ENCODE measurements at regions not wholly inside any gene's neighbourhood (a gene's known extent, or its start where the extent isn't known, plus 50 kb on each side); places are given as distances from the start of the nearest gene placed in this dataset.

DNA sequence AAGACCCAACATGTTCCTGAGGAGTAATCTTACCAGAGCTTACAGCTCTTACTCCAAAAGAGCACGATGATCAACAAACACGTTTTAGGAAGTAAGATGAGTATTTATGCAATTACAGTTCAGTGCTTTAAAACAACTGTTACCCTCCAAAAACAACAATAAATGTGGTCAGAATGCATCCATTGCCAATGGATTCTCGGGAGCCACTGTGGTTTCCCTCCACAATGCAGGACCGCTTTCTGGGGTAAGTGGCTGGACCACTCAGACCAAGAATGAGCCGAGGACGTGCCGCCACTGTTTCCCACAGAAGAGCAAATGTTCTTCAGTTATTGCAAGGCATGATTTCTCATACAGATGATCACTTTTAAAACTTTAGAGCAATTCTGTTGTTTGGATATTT, 232.3 kb upstream of the MKLN1 start:
- no peak for FAIRE-seq
- H3K4me2 ChIP-seq (ENCODE audit: insufficient read depth, low read length) = no peak overlapping the region

GRCh38 chr7:131096267-131096927, 231.3 kb upstream of the MKLN1 start:
- intact Hi-C loops (cut with micrococcal nuclease) = no loop called here
- no peak for DNase-seq (ENCODE audit: low read depth, low spot score)
- POLR2A ChIA-PET = no interaction called here
- Histone ChIP-seq H3K27me3 (ENCODE audit: control insufficient read depth in 2 of 2, insufficient read depth in 2 of 2, low read length in 2 of 2) (no peaks in the 10 kb centered on the region), H3K9me1 (replicated peaks; ENCODE audit: control insufficient read depth, extremely low read depth, insufficient read depth, low read length) (no peaks in the 10 kb centered on the region), H2AFZ (ENCODE audit: low read depth, low read length) (no peak overlapping the region), H3K4me1 (ENCODE audit: control insufficient read depth, extremely low read depth, insufficient read depth, low read length) (no peaks in the 10 kb centered on the region), H3K9me3 (replicated peaks; ENCODE audit: control insufficient read depth, insufficient read depth, low read length) (no peaks in the 10 kb centered on the region), H3K79me2 (ENCODE audit: control insufficient read depth, insufficient read depth, low read length) (peaks cover 6% of the 10 kb centered on the region), H3K4me3 (replicated peaks in 1 of 3; ENCODE audit: insufficient read depth in 1 of 3, low read depth in 1 of 3, low read length in 3 of 3) (no peak overlapping the region), H3K4me2 (ENCODE audit: insufficient read depth, low read length) (no peak overlapping the region), H3K9ac (replicated peaks; ENCODE audit: extremely low read depth, insufficient read depth, low read length) (no peak overlapping the region), H4K20me1 (replicated peaks; ENCODE audit: control insufficient read depth, extremely low read depth, insufficient read depth, low read length) (no peaks in the 10 kb centered on the region), H3K27ac (ENCODE audit: insufficient read depth, low read depth, low read length) (no peak overlapping the region), H3K36me3 (ENCODE audit: control insufficient read depth in 2 of 2, extremely low read depth in 1 of 2, insufficient read depth in 2 of 2, low read length in 2 of 2) (peaks cover 0 to 2% of the 10 kb centered on the region in 2 experiments)
- dilution Hi-C loops (cut with MboI; ENCODE audit: extremely low pct_ligation_motif_present, low sequenced_read_pairs) = no loop called here
- no peak for FAIRE-seq
- no peak for TF ChIP-seq EZH2 (IDR thresholded peaks at IDR 0.05; ENCODE audit: borderline replicate concordance, low read depth, low read length, severe bottlenecking)
- no peak for TF ChIP-seq MYC (IDR thresholded peaks at IDR 0.05; ENCODE audit: low read depth, low read length)
- no peak for TF ChIP-seq FOS (IDR thresholded peaks at IDR 0.05; ENCODE audit: borderline replicate concordance, insufficient read depth, low read length)
- no peak for TF ChIP-seq POLR2A (IDR thresholded peaks at IDR 0.05; ENCODE audit: low read depth, low read length)
- TF ChIP-seq, protein P1, sequence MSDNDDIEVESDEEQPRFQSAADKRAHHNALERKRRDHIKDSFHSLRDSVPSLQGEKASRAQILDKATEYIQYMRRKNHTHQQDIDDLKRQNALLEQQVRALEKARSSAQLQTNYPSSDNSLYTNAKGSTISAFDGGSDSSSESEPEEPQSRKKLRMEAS (IDR thresholded peaks at IDR 0.05; ENCODE audit: insufficient read depth, insufficient read length) = no peak
- no peak for TF ChIP-seq JUN (IDR thresholded peaks at IDR 0.05; ENCODE audit: borderline replicate concordance, insufficient read depth, insufficient read length, low read depth)
- no peak for TF ChIP-seq GATA2 (IDR thresholded peaks at IDR 0.05; ENCODE audit: insufficient read depth, insufficient read length, low read depth, low read length)
- TF ChIP-seq POLR2AphosphoS5 (IDR thresholded peaks at IDR 0.05; ENCODE audit: insufficient read depth, low read depth, low read length) = no peak
- TF ChIP-seq CTCF (IDR thresholded peaks at IDR 0.05; ENCODE audit: extremely low read depth in 1 of 2, insufficient read depth in 1 of 2, low read depth in 1 of 2, low read length in 2 of 2) = no peak
- BruUV-seq (replicated peaks) = no TSS peak
- CTCF ChIA-PET = interaction anchor here (0.9 to 2.1 kb wide), 3 partner anchors 10 to 320 kb away, joined by 4 to 5 read pairs (median 5); no protein-coding TSS in a partner anchor

More for the DNA sequence above, 232.3 kb upstream of the MKLN1 start:
- Histone ChIP-seq H3K9ac (replicated peaks; ENCODE audit: extremely low read depth, insufficient read depth, low read length) (no peak overlapping the region), H4K20me1 (replicated peaks; ENCODE audit: control insufficient read depth, extremely low read depth, insufficient read depth, low read length) (no peaks in the 10 kb centered on the region), H3K27me3 (ENCODE audit: control insufficient read depth in 2 of 2, insufficient read depth in 2 of 2, low read length in 2 of 2) (no peaks in the 10 kb centered on the region), H3K9me1 (replicated peaks; ENCODE audit: control insufficient read depth, extremely low read depth, insufficient read depth, low read length) (no peaks in the 10 kb centered on the region), H3K9me3 (replicated peaks; ENCODE audit: control insufficient read depth, insufficient read depth, low read length) (no peaks in the 10 kb centered on the region), H3K4me1 (ENCODE audit: control insufficient read depth, extremely low read depth, insufficient read depth, low read length) (no peaks in the 10 kb centered on the region), H2AFZ (ENCODE audit: low read depth, low read length) (no peak overlapping the region), H3K36me3 (ENCODE audit: control insufficient read depth in 2 of 2, extremely low read depth in 1 of 2, insufficient read depth in 2 of 2, low read length in 2 of 2) (peaks cover 0 to 2% of the 10 kb centered on the region in 2 experiments), H3K4me3 (replicated peaks in 1 of 3; ENCODE audit: insufficient read depth in 1 of 3, low read depth in 1 of 3, low read length in 3 of 3) (no peak overlapping the region), H3K79me2 (ENCODE audit: control insufficient read depth, insufficient read depth, low read length) (peaks cover 3% of the 10 kb centered on the region), H3K27ac (ENCODE audit: insufficient read depth, low read depth, low read length) (no peak overlapping the region)
- intact Hi-C loops (cut with micrococcal nuclease) = no loop called here
- ChIA-PET POLR2A (no interaction called here), CTCF (no interaction called here)
- no TSS peak for BruUV-seq (replicated peaks)
- dilution Hi-C loops (cut with MboI; ENCODE audit: extremely low pct_ligation_motif_present, low sequenced_read_pairs) = no loop called here
- TF ChIP-seq POLR2A (IDR thresholded peaks at IDR 0.05; ENCODE audit: low read depth, low read length) = no peak
- no peak for TF ChIP-seq POLR2AphosphoS5 (IDR thresholded peaks at IDR 0.05; ENCODE audit: insufficient read depth, low read depth, low read length)
- DNase-seq (ENCODE audit: low read depth, low spot score) = no peak
